SHP77 (cell line): ENCODE measurements at regions not wholly inside any gene's neighbourhood (a gene's known extent, or its start where the extent isn't known, plus 50 kb on each side); places are given as distances from the start of the nearest gene placed in this dataset.
"Not testable (repeated sequence)": the region's sequence is repeated elsewhere in the genome, so short reads cannot be mapped to it uniquely, and the experiment has no call there.

Experiments used
- DNase-seq, 2 experiments: peaks; one replicate each; lab custom pipeline; 2025; lab: John Stamatoyannopoulos, UW

DNA sequence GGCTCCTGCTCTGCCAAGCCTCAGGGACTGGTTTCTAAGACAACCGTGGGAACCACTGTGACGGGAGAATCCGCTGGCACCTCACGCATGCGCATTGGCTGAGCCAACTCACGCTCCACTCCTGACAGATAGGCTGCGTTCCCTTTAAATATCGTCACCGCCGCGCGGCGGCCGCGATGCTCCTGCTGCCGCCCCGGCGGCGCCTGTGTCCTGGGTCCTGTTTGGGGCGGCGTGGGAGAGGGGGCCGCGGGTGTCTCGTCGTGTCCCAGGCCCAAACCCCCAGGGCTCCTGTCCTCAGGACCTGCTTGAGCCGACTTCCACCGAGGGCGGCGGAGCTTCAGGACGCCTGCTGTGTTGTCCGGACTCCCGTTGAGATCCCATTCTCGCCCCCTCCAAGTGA lies 684.8 kb upstream of the TPTE start:
- DNase-seq, result not testable (repeated sequence)

DNA sequence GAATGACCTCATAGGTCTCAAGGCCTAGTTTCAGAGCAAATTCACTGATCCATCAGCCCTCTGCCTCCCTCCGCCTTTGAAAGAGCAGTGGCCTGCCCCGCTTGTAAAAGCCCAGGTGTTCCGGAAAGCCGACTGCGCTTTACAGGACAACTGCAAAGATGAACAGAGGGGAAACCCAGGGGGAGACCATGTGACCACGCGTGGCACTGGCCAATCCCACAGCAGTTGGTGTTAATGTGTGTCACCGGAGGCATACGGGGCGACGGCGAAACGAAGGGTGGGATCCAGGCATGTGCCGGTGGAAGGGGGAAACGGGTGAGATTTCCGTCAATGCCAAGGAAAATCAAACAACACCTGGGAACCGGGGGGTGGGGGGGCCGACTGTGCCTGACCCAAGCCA lies 684.4 kb upstream of the TPTE start:
- DNase-seq, result not testable (repeated sequence)

- DNase-seq, result not testable (repeated sequence)
These were observed 683.9 kb upstream of the TPTE start for GRCh38 chr21:9837526-9837925.

- DNase-seq, result no peak
These were observed 683.2 kb upstream of the TPTE start for GRCh38 chr21:9837946-9838737.

GRCh38 chr21:9838738-9839642 lies 682.4 kb upstream of the TPTE start:
- DNase-seq, result no peak

DNA sequence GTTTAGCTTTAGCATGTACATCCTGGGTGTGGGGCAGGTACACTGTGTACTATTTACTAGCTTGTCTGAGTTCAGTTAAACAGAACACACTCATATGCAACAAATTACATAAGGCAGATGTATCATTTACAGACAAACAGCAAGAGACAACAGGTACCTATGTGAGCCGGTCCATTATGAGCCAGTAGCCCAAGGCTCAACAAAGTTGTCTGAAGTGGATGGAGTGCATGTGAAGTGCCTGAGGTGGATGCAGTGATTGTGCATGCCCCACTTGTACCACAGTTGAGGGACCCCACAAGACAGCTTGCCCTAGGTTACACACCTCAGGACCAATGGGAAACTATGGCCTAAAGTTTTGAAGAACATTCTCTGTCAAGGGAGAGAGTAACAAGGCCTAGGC lies 677.3 kb upstream of the TPTE start:
- not testable (repeated sequence) for DNase-seq

- not testable (repeated sequence) for DNase-seq
These were observed 673.9 kb upstream of the TPTE start for GRCh38 chr21:9847511-9847910.

DNA sequence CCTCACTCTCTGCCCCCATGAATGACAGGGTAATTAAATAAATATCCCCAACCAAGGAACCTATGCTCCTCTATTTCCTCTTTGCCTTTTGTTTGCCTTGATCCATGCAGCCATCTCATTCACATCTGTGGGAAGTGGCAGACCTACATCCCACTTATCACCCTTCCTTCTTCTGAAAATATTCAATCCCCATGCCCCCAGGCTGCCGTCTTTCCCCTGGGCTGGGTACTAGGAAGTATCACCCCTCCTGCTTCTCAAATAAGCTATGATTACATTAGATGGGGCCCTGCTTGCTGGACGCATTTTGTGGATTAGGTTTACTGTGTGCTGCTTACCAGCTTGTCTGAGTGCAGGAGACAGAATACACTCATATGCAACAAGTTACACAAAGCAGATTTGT lies 670.2 kb upstream of the TPTE start:
- DNase-seq, result not testable (repeated sequence)

- DNase-seq, result not testable (repeated sequence)
These were observed 669.7 kb upstream of the TPTE start for GRCh38 chr21:9851695-9852094.

DNA sequence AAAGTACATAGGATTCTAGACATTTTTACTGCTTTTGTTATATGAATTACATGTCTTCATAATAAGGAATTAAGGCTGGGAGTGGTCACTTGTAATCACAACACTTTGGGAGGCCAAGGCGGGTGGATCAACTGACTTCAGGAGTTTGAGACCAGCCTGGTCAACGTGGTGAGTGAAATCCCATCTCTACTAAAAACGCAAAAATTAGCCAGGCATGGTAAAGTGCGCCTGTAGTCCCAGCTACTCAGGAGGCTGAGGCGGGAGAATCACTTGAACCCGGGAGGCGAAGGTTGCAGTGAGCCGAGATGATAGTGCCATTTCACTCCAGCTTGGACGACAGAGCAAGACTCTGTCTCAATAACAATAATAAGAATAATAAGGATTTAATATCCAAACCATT lies 663.8 kb upstream of the TPTE start:
- DNase-seq, result not testable (repeated sequence)

- not testable (repeated sequence) for DNase-seq
These were observed 661.5 kb upstream of the TPTE start for GRCh38 chr21:9859865-9860264.

- not testable (repeated sequence) for DNase-seq
These were observed 658.9 kb upstream of the TPTE start for GRCh38 chr21:9862456-9862855.

DNA sequence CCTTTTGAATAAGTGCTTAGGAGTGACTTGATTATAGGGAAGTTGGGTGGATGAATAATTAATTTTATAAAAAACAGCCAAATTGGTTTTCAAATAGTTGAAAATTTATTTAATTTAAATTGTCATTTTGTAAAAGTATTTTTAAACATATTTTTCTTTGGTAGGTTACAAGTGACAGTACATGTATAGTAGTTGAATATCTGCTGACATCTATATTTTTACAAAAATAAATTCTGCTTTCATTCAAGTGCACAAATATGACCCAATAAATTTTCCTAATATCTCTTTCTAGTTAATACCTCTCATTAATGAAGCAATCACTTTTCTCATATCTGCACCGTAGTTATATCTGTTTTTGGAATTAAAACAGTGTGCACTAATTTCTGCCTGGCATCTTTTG lies 653.6 kb upstream of the TPTE start:
- not testable (repeated sequence) for DNase-seq

GRCh38 chr21:9873096-9873495 lies 648.3 kb upstream of the TPTE start:
- not testable (repeated sequence) for DNase-seq

DNA sequence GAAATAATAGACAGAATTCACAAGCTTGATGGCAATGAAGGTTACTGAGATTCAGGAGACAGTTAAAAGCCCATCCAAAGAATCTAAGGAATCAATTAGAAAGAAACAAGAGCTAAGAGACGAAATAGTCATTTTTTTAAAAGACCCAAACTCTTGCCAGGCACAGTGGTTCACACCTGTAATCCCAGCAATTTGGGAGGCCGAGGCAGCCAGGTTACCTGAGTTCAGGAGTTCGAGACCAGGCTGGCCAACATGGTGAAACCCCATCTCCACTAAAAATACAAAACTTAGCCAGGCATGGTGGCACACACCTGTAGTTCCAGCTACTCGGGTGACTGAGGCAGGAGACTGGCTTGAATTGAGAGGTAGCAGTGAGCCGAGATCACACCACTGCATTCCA lies 647.2 kb upstream of the TPTE start:
- DNase-seq, result not testable (repeated sequence)

DNA sequence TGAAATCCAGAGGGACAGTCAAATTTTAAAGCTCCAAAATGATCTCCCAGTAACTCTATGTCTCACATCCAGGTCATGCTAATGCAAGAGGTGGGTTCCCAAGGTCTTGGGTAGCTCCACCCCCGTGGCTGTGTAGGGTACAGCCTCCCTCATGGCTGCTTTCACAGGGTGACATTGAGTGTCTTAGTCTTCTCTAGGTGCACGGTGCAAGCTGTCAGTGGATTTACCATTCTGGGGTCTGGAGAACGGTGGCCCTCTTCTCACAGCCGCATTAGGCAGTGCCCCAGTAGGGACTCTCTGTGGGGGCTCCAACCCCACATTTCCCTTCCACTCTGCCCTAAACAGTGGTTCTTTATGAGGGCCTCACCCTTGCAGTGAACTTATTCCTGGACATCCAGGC lies 640.0 kb upstream of the TPTE start:
- DNase-seq, result not testable (repeated sequence)

DNA sequence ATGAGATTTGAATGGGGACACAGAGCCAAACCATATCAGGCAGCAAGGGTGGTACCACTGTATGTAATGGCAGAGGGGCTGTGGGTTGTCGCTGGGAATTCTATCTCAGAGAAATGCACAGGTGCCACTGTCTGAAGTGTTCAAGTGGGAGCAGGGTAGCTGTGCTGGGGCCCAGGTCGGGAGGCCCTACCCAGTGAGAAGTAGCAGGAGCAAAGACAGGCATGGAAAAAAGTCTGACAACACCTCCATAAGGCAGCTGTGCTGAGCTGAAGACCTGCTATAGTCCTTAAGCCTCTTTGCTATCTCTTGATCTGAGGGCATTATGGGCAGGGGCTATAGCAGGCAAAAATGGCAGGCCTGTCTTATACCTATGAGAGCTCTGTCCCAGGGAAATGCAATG lies 638.3 kb upstream of the TPTE start:
- not testable (repeated sequence) for DNase-seq

DNA sequence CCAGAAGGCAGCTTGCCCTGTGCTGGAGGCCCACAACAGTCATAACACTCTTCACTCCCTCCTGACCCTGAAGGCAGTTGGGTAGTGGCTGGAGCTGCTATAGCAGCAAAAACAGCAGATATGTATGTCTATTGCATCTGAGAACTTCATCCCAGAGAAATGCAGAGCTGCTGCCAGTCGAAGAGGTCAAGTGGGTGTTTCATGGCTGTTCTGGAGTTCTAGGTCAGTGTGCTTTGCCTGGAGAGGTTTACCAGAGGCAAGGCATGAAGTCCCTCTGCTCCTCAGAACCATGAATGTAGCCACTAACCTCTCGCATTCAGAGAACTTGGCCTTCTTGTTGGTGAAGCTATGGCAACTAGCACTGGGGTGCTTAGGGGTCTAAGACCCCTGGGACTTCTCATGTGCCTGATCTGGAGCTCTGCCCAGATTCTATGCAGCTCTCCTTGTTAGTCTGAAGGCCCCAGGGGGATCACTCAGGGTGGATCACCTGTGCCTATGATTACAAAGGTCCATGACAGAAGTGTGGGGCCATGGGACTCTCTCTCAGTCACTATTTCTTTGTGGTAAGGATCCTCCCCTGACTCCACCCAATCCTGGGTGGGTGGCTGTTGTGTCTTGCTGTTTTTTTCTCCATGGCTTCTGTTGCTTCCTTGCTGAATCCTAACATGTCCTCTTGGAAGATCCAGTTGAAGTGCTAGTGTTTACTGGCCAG lies 637.7 kb upstream of the TPTE start:
- not testable (repeated sequence) for DNase-seq

DNA sequence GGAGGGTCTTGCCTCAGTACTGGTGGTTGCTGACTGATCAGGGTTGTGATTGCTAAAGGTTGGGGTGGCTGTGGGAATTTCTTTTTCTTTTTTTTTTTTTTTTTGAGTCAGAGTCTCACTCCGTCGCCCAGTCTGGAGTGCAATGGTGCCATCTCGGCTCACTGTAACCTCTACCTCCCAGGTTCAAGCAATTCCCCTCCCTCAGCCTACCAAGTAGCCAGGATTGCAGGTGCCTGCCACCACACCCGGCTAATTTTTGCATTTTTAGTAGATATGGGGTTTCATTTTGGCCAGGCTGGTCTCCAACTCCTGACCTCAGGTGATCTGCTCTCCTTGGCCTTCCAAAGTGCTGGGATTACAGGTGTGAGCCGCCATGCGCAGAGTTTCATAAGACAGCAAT lies 632.9 kb upstream of the TPTE start:
- not testable (repeated sequence) for DNase-seq

GRCh38 chr21:9903579-9903978 lies 617.8 kb upstream of the TPTE start:
- not testable (repeated sequence) for DNase-seq

- not testable (repeated sequence) for DNase-seq
These were observed 607.2 kb upstream of the TPTE start for GRCh38 chr21:9914135-9914534.

DNA sequence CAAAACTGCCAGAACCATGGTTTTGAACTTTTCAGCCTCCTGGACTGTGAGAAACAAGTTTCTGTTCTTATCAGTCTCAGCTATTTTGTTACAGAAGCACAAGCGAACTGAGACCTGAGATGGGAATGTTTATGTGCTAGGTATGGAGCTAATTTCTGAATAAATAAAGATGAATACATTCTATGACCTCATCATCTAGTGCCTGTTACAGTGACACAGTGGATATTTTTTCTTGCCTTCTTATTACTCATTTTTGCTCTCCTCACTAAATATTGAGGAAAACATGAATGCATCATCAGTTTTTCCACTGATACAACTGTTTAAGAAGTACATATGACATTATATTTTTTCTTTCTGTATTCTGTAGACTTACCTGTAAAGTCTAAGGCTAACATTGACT lies 601.9 kb upstream of the TPTE start:
- DNase-seq, result not testable (repeated sequence)
